NK-92 (cell line): ENCODE measurements at regions not wholly inside any gene's neighbourhood (a gene's known extent, or its start where the extent isn't known, plus 50 kb on each side); places are given as distances from the start of the nearest gene placed in this dataset.

Source experiments
- DNase-seq: peaks from one replicate; lab custom pipeline; 2025; ENCODE audit not compliant: unreplicated experiment; lab: John Stamatoyannopoulos, UW

DNA sequence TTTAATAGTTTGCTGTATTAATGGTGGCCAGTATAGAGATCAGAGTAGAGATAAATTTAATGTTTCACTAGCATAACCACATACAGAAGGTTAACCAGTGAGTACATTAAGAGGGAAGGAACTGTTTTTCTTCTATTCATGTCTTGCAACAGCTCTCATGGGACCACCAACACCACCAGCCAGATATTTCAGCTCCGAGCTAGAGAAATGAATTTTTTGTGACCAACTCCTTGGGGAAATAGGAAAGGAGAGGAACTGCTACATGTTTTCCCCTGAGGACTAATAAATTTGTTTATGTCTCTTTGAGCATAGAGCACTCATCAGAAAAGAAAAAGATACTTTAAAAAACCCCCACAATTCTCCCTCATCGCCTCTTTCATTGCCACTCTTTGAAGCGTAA is 247.5 kb downstream of the MBNL1 start:
- DNase-seq: no peak

DNA sequence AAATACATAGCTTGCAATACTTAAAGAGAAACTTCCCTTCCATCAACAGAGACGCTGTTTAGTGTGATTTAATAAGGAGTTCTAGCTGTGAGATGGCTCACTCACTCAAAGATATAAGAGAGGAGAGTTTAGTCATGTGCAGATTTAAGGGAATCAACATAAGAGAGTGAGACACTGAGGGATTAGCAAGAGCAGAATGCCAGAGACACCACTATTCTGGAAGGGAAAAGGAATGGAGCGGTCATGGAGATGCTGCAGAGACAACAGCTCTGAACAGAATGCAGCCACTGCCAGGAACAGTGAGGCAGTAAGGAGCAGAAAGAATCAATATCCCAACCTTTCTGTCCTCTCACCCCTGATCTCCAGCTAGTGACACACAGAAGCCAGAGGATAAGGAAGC is 248.8 kb downstream of the MBNL1 start:
- no peak for DNase-seq

DNA sequence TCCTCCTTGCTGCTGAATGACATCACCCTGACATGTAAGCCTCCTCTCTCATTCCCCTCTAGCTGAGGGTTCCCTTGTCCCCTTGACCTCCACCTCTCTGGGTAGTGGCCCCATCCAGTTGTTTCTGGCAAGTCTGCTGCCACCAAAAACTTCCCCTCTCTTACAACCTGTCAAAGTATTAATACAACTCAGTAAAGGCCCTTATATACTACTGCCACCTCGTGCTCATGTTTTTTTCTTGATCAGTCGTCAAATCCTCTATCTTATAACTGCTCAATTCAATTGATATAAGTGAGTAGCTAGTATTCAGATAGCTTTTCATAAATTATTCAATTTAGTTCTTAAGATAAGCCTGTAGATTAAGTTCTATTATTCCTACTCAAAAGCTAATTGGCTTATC is 249.6 kb downstream of the MBNL1 start:
- DNase-seq: no peak

DNA sequence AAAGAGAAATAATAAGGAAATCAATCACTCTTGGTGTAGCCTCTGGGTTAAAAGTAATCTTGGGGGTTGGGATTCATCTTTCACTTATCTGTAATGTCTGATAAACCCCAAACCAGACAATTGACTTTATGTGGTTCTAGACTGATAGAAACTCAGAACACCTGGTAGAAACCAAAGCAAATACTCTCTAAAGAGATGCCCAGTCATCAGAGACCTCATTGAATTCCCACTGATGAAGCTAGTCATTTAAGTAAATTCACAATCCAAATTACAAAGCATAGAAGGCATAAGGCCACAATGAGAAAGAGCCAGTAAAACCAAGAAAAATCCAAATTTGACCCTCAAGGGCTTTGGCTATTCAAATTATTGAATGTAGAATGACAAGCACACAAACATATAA is 250.6 kb downstream of the MBNL1 start:
- no peak for DNase-seq

DNA sequence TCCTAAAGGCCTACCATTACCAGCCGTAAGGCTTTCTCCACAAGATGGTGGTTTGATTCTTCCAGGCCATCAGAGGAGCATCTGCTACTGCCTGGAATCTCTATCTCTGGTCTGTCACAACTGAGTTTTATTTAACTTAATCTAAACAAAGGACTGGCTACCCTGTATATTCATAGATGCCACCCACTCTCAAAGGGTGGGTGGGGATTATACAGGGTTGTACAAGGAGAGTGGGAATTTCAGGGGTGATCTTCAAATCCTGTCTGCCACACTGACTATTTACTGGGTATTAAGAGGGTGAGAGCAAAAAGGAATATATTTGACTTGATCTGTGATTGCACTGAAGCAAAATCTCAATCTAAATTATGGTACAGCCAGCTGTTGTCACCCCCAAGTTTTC is 253.3 kb downstream of the MBNL1 start:
- DNase-seq: no peak

DNA sequence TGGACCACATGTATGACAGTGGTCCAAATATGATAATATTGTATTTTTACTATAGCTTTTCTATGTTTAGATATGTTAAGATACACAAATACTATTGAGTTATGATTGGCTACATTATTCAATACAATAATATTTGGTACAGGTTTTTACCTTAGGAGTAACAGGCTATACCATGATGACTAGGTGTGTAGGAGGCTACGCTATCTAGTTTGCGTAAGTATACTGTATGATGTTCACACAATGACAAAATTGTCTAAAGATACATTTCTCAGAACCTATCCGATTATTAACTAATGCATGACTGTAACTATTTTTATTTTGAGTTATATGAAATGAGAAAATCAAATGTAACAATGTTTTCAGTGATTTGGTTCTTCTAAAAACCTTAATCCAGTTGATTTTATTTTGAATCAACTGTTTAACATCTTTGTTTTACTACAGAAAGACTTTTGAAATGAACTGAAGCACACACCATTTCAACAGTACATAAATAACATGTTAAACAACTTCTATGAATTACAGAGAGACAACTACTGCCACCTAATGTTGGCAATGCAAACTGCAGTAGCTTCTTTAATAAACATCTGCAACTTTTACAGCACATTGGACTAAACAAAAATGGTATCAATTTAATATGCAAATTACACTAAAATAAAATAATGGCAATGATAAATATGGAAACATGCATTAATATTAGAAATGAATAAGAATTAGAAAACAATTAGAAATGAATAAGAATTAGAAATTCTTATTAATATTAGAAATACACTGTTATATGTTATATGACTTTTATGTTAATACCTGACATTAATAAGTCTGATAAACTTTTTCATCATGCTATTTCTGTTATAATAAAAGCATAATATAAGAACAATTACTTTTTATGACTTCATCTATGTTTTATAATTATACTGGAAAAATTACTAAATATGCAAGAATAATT is 255.7 kb downstream of the MBNL1 start:
- no peak for DNase-seq

DNA sequence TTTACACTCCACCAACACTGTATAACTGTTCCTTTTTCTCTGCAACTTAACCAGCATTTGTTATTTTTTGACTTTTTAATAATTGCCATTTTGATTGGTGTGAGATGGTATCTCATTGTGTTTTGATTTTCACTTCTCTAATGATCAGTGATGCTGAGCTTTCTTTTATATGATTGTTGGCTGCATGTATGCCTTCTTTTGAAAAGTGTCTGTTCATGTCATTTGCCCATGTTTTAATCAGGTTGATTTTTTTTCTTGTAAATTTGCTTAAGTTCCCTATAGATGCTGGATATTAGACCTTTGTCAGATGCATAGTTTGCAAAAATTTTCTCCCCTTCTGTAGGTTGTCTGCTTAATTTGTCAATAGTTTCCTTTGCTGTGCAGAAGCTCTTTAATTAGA is 263.0 kb downstream of the MBNL1 start:
- no peak for DNase-seq

DNA sequence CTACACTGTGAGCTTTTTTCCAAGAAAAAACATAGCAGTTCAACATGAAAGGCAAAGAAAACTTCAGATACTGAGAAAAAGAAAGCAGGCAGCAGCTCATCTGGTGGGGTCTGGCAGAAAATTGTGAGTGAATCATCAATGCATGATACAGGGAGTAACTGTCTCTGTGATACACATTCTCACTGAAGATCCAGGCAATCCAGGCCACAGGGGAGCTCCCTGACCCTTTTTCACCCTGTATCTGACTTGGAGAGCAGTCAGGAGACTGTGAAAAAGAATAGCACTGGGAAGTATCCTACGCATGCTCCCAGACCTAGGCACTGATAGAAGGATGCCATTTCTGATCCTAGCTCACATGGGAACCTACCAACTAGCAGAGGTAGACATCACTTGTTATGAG is 269.8 kb downstream of the MBNL1 start:
- DNase-seq: no peak

DNA sequence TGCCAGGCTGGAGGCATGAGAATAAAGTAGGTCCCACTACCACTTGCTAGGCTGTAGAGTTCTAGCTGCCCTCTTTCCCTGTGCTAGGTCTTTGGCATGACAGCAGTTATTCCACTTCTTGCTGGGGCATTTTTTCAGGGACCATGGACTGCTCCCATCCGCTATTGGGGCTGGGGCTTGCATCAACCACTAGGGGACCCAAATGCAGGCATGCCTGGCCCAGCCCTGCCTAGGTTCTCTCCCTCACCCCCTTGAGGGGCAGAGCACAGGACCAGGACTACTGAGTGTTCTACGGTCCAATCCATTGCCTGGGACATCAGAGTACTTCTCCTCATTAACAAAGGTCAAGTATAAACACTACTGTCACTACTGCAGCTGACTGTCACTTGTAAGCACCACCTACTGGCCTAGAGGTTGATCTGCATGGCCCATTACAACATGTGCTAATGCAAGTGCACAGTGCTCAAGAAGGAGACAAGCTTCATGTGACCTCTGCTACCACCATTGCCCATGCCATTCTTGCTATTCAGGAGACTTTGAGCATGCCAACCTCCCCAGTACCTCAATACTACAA is 270.5 kb downstream of the MBNL1 start:
- no peak for DNase-seq

DNA sequence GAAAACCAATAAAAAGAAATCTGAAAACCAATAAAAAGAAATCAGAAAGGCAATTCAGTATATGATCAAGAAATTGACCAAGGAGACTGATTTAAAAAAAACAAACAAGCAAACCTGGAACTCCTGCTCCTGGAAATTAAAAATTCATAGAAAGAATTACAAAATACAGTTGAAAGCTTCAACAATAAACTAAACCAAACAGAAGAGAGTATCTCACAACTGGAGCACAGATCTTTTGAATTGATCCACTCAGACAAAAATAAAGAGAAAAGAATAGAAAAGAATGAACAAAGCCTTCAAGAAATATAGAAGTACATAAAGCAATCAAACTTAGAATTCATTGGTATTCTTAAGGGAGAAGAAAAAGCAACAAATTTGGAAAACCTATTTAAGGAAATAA is 271.4 kb downstream of the MBNL1 start:
- no peak for DNase-seq

DNA sequence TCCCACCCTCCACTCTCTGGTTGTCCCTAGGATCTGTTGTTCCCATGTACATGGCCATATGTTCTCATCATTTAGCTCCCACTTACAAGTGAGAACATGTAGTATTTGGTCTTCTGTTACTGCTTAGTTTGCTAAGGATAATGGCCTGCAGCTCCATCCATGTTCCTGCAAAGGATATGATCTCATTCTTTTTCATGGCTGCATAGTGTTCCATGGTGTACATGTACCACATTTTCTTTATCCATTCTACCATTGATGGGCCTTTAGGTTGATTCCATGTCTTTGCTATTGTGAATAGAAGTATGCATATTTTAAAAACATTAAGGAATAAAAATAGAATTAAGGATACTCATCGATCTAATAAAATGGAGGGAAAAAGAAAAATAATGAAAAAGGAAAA is 278.4 kb downstream of the MBNL1 start:
- no peak for DNase-seq

DNA sequence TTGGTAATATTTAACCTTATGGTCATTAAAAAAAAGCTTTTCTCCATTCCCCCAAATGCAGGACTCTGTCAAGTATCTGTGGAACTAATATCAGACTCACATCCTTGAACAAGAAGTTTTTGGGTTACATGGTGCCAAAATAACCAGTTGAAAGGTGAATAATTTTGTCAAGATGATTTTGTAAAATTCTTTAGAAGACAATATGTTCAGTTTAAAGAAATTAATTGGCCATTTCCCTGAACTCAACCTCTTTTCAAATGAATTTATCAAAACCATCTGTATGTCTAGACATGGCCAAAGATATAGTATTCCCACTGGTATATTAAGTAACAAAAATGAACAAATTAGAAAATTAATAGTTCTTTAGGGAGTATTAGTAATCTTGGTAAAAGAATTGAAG is 280.5 kb downstream of the MBNL1 start:
- no peak for DNase-seq

DNA sequence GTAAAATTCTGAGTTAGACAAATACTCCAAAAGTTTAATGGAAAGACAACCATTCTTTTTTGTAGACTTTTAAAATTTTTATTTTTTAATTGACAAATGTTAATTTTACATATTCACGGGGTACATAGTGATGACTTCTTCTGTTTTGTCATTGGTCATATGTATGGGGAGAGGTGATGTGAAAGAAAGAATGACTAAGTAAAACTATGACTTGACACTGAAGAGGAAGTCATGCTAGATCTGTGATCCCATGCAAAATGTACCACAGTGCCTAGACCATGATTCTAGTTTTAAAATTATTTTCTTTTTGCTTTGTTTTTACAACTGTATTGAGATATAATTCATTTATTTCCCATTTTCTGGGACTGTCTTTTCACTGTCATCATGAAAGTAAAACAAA is 281.6 kb downstream of the MBNL1 start:
- no peak for DNase-seq

DNA sequence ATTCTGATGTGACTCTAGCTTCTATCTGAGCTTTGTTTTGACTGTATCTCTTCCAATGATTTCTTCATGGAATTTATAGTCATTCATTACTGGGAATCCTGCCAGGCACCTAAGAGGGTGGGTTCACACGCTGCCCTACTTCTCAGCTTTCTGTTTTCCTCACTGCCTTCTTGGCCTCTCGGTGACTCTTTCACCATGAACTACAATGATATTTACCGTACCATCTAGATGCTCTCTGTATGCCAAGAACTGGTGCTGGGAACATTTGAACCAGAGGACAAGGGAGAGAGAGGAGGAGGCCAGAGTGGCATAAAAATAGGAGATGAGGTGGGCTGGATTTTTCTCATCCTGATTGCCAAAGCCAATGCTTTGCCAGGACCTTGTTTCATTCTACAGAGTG is 280.0 kb upstream of the P2RY1 start:
- DNase-seq: no peak

DNA sequence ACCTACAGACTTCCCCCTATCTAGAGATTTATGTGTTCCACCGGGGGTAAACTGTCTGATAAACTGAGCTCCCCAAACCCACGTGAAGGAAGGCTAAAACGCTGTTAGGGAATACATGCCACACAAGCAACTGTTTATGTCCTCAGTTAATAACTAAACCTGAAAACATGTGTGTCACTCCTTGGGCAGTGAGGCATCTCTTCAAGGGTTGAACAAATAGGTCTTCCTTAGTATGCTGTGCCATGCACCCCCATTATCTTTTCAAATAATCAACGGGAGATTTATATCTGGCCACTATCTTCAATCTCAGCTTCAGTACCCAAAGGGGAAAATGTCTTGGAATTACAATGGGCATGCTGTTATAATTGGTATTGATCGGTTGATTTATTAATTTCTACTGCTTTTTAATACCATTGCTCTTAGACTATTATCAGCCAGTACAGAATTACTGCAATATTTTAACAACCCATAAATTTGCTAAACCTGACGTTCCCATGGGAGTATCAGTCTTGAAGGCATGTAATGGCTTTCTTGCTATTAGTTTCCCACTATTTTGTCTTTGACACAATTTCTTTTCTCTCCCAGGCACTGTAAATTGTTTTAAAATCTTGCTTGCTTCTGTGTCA is 279.2 kb upstream of the P2RY1 start:
- DNase-seq: no peak

DNA sequence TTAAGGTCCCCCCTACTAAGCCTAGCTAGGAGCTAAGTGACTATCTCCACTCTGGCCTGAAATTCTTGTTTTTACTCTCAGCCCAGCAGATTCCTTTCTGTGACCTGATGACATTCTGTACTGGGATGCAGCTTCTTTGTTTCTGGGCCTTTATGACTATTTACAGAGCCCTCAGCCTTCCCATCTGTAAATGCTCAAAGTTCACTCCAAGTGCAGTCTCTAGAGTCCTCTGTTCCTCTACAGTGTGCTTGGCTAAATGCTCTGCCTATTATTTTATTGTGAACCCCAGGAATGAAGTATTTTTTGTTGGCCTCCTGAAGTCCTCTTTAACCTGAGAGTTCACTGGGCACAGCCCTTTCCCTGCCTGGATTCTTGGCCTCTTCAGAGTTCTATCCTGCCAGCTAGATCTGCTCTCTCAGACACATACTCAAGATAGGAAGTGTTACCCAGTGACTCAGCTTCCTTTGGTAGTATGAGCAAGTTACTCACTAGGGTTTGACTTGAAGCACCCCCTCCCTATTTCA is 278.1 kb upstream of the P2RY1 start:
- DNase-seq: no peak

DNA sequence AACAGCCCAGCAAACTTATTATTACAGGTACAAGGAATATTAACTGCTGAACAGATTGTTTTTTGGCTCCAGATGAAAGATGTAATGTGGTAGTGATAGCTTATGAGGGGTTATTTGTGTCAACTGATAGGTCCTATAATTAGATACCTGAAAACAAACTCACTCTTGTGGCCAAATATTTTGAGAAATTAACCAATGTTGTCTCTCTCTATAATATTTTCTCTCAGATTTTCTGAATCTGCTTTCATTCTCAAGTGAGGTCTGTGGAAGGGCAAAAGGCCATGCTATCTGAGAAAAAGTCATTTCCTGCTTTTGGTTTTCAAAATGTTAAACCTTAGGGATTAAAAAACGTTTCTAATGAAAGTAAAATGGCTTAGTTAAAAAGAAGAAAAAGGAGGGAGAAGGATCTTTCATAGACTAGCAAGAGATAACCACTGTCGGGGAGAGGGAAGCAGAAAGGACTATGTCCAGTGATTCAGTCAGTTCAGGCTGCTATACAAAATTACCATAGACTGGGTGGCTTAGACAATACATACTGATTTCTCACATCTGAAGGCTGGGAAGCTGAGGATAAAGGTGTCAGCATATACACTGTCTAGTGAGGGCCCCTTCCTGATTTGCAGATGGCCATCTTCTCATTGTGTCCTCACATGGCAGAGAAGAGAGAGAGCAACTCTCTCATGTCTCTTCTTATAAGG is 277.5 kb upstream of the P2RY1 start:
- DNase-seq: no peak

DNA sequence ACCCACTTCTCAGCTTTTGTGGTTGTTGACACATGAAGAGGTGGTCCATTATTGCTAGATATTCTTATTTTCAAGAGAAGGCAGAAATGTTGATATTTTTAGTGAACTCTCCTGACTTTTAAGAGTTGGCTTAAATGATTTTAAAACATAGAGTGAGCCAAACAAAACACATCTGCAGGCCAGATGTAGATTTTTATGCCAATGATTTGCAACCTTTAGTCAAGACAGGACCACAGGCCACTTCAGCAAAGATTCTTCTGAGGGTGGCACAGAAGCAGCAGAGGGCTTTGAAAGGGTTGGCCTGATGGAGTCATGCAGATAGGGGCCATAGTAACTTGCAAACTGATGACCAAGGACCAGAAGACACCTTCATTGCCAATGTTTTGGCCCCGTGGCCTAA is 276.5 kb upstream of the P2RY1 start:
- no peak for DNase-seq

DNA sequence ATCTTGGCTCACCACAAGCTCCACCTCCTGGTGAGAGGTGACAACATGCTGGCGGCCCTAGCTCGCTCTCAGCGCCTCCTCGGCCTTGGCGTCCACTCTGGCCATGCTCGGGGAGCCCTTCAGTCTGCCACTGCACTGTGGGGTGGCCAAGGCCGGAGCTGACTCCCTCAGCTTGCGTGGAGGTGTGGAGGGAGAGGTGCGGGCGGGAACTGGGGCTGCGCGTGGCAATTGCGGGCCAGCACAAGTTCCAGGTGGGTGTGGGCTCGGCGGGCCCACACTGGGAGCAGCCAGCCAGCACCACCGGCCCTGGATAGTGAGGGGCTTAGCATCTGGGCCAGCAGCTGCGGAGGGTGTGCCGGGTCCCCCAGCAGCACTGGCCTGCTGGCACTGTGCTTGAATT is 275.7 kb upstream of the P2RY1 start:
- no peak for DNase-seq

DNA sequence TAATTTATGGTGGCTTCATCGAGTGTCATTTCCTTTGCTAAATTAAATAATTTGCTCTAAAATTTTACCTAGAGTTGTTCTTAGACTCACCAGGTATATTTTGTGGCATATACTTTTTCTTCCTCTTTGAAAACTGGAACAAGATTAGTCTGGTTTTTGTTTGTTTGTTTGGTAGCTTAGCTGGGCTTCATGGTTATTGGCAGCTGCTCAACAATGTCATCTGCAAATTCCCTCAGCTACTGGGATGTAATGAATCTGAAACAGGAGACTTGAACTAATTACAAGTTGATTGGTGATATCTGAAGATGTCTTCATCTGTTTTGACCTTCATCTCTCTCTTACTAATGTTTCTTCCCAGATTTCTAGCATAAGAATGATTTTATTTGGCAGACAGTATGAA is 270.5 kb upstream of the P2RY1 start:
- DNase-seq: no peak

DNA sequence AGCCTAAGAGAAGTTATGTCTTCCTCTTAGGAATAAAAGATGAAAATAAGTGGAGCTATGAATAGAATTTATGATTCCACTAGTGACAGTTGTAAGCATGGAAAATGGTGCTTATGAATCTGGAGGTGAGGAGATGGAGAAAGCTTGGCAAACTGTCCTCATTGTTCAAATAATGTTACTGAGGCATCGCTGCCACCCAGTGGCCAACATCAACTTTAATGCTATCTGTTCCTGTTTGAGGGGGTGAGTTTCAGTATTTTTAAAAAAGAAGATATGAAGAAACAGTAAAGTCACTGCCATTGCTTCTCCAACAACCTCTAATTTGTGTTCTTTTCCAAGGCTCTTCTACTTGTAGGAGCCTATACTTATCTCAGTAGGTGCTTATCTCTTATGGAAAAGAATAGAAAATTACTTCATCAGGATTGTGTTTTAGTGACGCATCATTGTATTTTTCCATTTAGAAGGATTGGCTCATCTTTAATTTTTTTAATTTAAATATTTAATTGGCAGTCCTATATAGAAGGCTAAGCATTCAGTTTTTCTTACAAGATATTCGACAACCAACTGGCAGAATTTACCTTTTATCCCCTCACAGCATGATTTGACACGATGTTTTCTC is 260.4 kb upstream of the P2RY1 start:
- DNase-seq: no peak
